ENCODE measurements at regions not wholly inside any gene's neighbourhood (a gene's known extent, or its start where the extent isn't known, plus 50 kb on each side); places are given as distances from the start of the nearest gene placed in this dataset.

GRCh38 chr5:56326770-56327169, 93.6 kb upstream of the ANKRD55 start:
- in situ Hi-C loops (cut with MboI; ENCODE audit: low pct_unique_long_range_greater_than_20kb, low sequenced_read_pairs, unreplicated experiment) = no loop called here
- no peak for TF ChIP-seq CTCF (IDR thresholded peaks at IDR 0.05; ENCODE audit: extremely low read depth, insufficient read depth, missing control alignments)
- DNase-seq (ENCODE audit: low spot score) = no peak

GRCh38 chr5:56326116-56326515, 93.0 kb upstream of the ANKRD55 start:
- TF ChIP-seq CTCF (IDR thresholded peaks at IDR 0.05; ENCODE audit: extremely low read depth, insufficient read depth, missing control alignments) = no peak
- no peak for DNase-seq (ENCODE audit: low spot score)
- in situ Hi-C loops (cut with MboI; ENCODE audit: low pct_unique_long_range_greater_than_20kb, low sequenced_read_pairs, unreplicated experiment) = no loop called here

GRCh38 chr5:56325039-56325438, 91.9 kb upstream of the ANKRD55 start:
- no peak for TF ChIP-seq CTCF (IDR thresholded peaks at IDR 0.05; ENCODE audit: extremely low read depth, insufficient read depth, missing control alignments)
- in situ Hi-C loops (cut with MboI; ENCODE audit: low pct_unique_long_range_greater_than_20kb, low sequenced_read_pairs, unreplicated experiment) = no loop called here
- no peak for DNase-seq (ENCODE audit: low spot score)

- no peak for TF ChIP-seq CTCF (IDR thresholded peaks at IDR 0.05; ENCODE audit: extremely low read depth, insufficient read depth, missing control alignments)
- in situ Hi-C loops (cut with MboI; ENCODE audit: low pct_unique_long_range_greater_than_20kb, low sequenced_read_pairs, unreplicated experiment) = no loop called here
- DNase-seq (ENCODE audit: low spot score) = no peak
Observed at GRCh38 chr5:56323505-56323904, 90.4 kb upstream of the ANKRD55 start.

- in situ Hi-C loops (cut with MboI; ENCODE audit: low pct_unique_long_range_greater_than_20kb, low sequenced_read_pairs, unreplicated experiment) = no loop called here
- no peak for DNase-seq (ENCODE audit: low spot score)
Observed at GRCh38 chr5:56322592-56322991, 89.5 kb upstream of the ANKRD55 start.

GRCh38 chr5:56321236-56321881, 88.2 kb upstream of the ANKRD55 start:
- DNase-seq (ENCODE audit: low spot score) = no peak
- TF ChIP-seq CTCF (IDR thresholded peaks at IDR 0.05; ENCODE audit: extremely low read depth, insufficient read depth, missing control alignments) = no peak
- in situ Hi-C loops (cut with MboI; ENCODE audit: low pct_unique_long_range_greater_than_20kb, low sequenced_read_pairs, unreplicated experiment) = no loop called here

More at GRCh38 chr5:56322592-56322991, 89.5 kb upstream of the ANKRD55 start:
- TF ChIP-seq CTCF (IDR thresholded peaks at IDR 0.05; ENCODE audit: extremely low read depth, insufficient read depth, missing control alignments) = no peak

Measured in GM13977 (cell line).